ENCODE measurements at regions not wholly inside any gene's neighbourhood (a gene's known extent, or its start where the extent isn't known, plus 50 kb on each side); places are given as distances from the start of the nearest gene placed in this dataset.
"Not testable (repeated sequence)": the region's sequence is repeated elsewhere in the genome, so short reads cannot be mapped to it uniquely, and the experiment has no call there.

- no peak overlapping the region for H3K27ac Mint-ChIP-seq
- H3K27me3 Mint-ChIP-seq = peaks cover 2% of the 10 kb centered on the region
- no peak overlapping the region for H3K4me3 Mint-ChIP-seq (ENCODE audit: low read depth)
- no peaks in the 10 kb centered on the region for H3K9me3 Mint-ChIP-seq (ENCODE audit: low read depth)
- no peak for TF ChIP-seq CTCF (IDR thresholded peaks at IDR 0.05; ENCODE audit: unreplicated experiment)
- H3K4me1 Mint-ChIP-seq (ENCODE audit: low read depth) = peaks cover 2% of the 10 kb centered on the region
- DNase-seq (ENCODE audit: low spot score, unreplicated experiment) = no peak
- no peaks in the 10 kb centered on the region for H3K36me3 Mint-ChIP-seq (ENCODE audit: insufficient read depth)
Measured at GRCh38 chr7:12032146-12032545, 178.9 kb upstream of the TMEM106B start.

GRCh38 chr7:12043457-12043856, 167.6 kb upstream of the TMEM106B start:
- H3K4me3 Mint-ChIP-seq (ENCODE audit: low read depth); H3K9me3 Mint-ChIP-seq (ENCODE audit: low read depth); H3K4me1 Mint-ChIP-seq (ENCODE audit: low read depth); H3K36me3 Mint-ChIP-seq (ENCODE audit: insufficient read depth); DNase-seq (ENCODE audit: low spot score, unreplicated experiment); H3K27ac Mint-ChIP-seq; H3K27me3 Mint-ChIP-seq: not testable (repeated sequence)

GRCh38 chr7:12052211-12052610, 158.9 kb upstream of the TMEM106B start:
- Mint-ChIP-seq H3K27ac (no peak overlapping the region), H3K36me3 (ENCODE audit: insufficient read depth) (peaks cover 2% of the 10 kb centered on the region), H3K27me3 (no peaks in the 10 kb centered on the region), H3K9me3 (ENCODE audit: low read depth) (peaks cover 18% of the 10 kb centered on the region), H3K4me1 (ENCODE audit: low read depth) (no peaks in the 10 kb centered on the region), H3K4me3 (ENCODE audit: low read depth) (no peak overlapping the region)
- no peak for DNase-seq (ENCODE audit: low spot score, unreplicated experiment)
- no peak for TF ChIP-seq CTCF (IDR thresholded peaks at IDR 0.05; ENCODE audit: unreplicated experiment)

- H3K27ac Mint-ChIP-seq = no peak overlapping the region
Measured at GRCh38 chr7:12053561-12053960, 157.5 kb upstream of the TMEM106B start.

GRCh38 chr7:12054830-12055229, 156.3 kb upstream of the TMEM106B start:
- DNase-seq (ENCODE audit: low spot score, unreplicated experiment) = no peak
- Mint-ChIP-seq H3K9me3 (ENCODE audit: low read depth) (peaks cover 26% of the 10 kb centered on the region), H3K36me3 (ENCODE audit: insufficient read depth) (peaks cover 2% of the 10 kb centered on the region), H3K27ac (no peak overlapping the region), H3K4me1 (ENCODE audit: low read depth) (no peaks in the 10 kb centered on the region), H3K4me3 (ENCODE audit: low read depth) (no peak overlapping the region), H3K27me3 (no peaks in the 10 kb centered on the region)
- TF ChIP-seq CTCF (IDR thresholded peaks at IDR 0.05; ENCODE audit: unreplicated experiment) = no peak

More at GRCh38 chr7:12053561-12053960, 157.5 kb upstream of the TMEM106B start:
- peaks cover 2% of the 10 kb centered on the region for H3K36me3 Mint-ChIP-seq (ENCODE audit: insufficient read depth)
- H3K9me3 Mint-ChIP-seq (ENCODE audit: low read depth) = peaks cover 26% of the 10 kb centered on the region
- H3K27me3 Mint-ChIP-seq = no peaks in the 10 kb centered on the region
- no peak for TF ChIP-seq CTCF (IDR thresholded peaks at IDR 0.05; ENCODE audit: unreplicated experiment)
- H3K4me1 Mint-ChIP-seq (ENCODE audit: low read depth) = no peaks in the 10 kb centered on the region
- H3K4me3 Mint-ChIP-seq (ENCODE audit: low read depth) = no peak overlapping the region
- DNase-seq (ENCODE audit: low spot score, unreplicated experiment) = no peak

- TF ChIP-seq CTCF (IDR thresholded peaks at IDR 0.05; ENCODE audit: unreplicated experiment) = no peak
- Mint-ChIP-seq H3K27ac (no peak overlapping the region), H3K36me3 (ENCODE audit: insufficient read depth) (peaks cover 2% of the 10 kb centered on the region), H3K9me3 (ENCODE audit: low read depth) (peaks cover 25% of the 10 kb centered on the region), H3K4me1 (ENCODE audit: low read depth) (no peaks in the 10 kb centered on the region), H3K27me3 (no peaks in the 10 kb centered on the region), H3K4me3 (ENCODE audit: low read depth) (no peak overlapping the region)
- no peak for DNase-seq (ENCODE audit: low spot score, unreplicated experiment)
Measured at GRCh38 chr7:12056381-12056780, 154.7 kb upstream of the TMEM106B start.
